ENCODE measurements at regions not wholly inside any gene's neighbourhood (a gene's known extent, or its start where the extent isn't known, plus 50 kb on each side); places are given as distances from the start of the nearest gene placed in this dataset.

DNA sequence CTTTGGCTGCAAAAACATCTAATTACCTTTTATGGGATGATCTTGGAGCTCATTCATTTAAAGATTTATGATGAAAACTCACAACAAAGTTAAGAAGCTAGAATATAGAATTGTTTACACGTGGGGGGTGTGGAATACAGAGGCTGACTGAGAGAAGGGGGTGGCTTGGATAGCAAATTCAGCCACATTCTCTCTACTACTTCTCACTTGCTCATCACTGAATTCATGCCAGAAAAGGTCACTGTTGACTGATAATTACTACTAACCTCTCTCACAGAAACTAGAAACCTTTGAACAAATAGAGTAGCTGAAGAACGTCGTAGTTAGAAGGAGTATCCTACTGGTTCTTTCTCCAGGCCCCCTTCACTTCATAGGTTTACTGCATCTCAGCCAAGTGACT lies 808.2 kb downstream of the BRINP1 start:
- TF ChIP-seq, protein P1, sequence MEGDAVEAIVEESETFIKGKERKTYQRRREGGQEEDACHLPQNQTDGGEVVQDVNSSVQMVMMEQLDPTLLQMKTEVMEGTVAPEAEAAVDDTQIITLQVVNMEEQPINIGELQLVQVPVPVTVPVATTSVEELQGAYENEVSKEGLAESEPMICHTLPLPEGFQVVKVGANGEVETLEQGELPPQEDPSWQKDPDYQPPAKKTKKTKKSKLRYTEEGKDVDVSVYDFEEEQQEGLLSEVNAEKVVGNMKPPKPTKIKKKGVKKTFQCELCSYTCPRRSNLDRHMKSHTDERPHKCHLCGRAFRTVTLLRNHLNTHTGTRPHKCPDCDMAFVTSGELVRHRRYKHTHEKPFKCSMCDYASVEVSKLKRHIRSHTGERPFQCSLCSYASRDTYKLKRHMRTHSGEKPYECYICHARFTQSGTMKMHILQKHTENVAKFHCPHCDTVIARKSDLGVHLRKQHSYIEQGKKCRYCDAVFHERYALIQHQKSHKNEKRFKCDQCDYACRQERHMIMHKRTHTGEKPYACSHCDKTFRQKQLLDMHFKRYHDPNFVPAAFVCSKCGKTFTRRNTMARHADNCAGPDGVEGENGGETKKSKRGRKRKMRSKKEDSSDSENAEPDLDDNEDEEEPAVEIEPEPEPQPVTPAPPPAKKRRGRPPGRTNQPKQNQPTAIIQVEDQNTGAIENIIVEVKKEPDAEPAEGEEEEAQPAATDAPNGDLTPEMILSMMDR (IDR thresholded peaks at IDR 0.05; ENCODE audit: low read depth, low read length, missing control alignments), result no peak
- DNase-seq (ENCODE audit: low read depth), result no peak
- no peak overlapping the region for H3K4me3 ChIP-seq (ENCODE audit: low read depth, low read length)

DNA sequence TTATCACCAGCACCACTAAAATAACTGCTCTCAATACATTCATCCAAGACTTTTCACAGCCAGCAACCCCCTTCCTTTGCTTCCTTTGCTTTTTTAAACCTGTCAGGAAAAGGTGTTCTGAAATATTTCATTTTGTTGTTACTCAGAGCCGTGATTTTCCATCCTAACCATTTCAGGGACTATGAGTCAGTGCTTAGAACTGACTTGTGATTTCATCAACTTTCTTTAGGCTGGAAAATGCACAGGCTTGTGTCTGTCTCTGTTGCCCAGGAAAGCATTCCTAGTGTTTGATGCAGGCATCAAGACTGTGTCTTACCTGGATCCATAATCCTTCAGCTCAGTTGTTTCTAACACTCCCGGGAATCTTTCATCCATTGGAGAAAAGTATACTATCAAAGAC lies 805.6 kb downstream of the BRINP1 start:
- TF ChIP-seq, protein P1 (IDR thresholded peaks at IDR 0.05; ENCODE audit: low read depth, low read length, missing control alignments), result no peak
- no peak overlapping the region for H3K4me3 ChIP-seq (ENCODE audit: low read depth, low read length)
- DNase-seq (ENCODE audit: low read depth), result no peak

DNA sequence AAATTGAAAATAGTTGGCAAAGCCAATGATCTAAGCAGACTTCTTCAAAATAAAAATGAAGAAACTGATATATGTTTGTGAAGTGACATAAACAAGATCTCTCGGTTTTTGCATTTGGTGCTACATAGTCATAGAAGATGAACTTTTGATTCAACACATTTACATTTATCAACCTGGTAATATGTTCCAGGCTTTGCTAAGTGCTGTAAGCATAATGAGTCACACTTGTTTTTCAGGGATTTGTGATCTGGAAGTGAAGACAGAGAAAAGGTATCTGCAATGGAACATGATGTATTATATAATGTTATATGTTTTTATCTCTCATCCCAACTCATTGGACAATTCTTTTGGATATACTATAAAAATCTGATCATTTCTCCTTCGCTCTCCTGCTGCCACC lies 801.4 kb downstream of the BRINP1 start:
- TF ChIP-seq, protein P1 (IDR thresholded peaks at IDR 0.05; ENCODE audit: low read depth, low read length, missing control alignments), result no peak
- no peak for DNase-seq (ENCODE audit: low read depth)
- H3K4me3 ChIP-seq (ENCODE audit: low read depth, low read length), result no peak overlapping the region

DNA sequence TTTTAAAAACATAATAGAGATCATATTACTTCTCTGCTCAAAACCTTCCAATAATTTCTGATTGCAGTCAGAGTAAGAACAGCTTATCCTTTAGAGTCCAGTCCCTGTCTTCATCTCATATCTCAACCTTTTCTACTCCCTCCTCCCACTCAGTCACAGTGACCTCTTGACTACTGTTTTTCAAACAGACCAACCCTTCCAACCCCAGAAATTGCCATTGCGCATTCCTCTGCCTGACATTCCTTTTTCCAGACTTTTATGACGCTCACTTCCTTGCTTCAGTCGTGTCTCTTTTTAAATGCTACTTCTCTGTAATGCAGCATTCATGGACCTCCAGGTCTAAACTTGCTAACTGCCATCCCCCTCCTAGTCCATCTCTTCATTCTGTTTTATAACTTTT lies 800.5 kb downstream of the BRINP1 start:
- TF ChIP-seq, protein P1 (IDR thresholded peaks at IDR 0.05; ENCODE audit: low read depth, low read length, missing control alignments), result no peak
- no peak overlapping the region for H3K4me3 ChIP-seq (ENCODE audit: low read depth, low read length)
- DNase-seq (ENCODE audit: low read depth), result no peak

DNA sequence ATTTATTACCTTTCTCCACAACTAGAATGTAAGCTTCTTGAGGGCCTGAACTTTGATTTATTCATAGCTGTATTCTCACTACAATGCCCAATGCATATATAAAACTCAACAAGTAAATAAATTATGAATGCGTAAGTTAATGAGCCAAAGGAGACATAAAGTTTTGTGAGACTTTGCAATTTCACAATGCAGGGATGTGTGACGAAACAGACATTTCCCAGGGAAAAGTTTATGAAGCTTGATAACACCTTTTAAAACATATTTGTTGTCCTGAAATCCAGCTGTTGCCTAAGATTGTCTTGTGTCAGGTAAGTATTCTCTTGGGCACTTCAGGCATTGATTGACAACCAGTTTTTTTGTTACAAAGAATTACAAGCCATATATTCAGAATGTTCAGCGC lies 800.1 kb downstream of the BRINP1 start:
- H3K4me3 ChIP-seq (ENCODE audit: low read depth, low read length), result no peak overlapping the region
- TF ChIP-seq, protein P1 (IDR thresholded peaks at IDR 0.05; ENCODE audit: low read depth, low read length, missing control alignments), result no peak
- DNase-seq (ENCODE audit: low read depth), result no peak

DNA sequence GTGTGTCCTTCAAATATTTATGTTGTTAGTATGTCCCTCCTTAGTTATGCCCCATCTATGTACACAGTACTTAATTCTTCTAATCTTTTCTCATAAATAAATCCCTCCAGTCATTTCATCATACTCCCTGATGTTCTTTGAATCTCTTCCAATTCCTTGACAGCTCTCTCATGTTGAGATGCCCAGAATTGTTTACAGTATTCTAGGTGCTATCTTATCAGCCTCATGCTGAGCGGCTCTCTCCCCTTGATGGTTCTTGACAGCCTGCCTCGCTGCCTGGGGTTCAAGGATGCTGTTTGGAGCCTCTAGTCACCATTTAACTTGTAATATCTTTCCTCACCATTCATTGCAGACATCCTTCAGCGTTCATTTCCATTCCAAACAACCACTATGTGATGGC lies 799.2 kb downstream of the BRINP1 start:
- TF ChIP-seq, protein P1 (IDR thresholded peaks at IDR 0.05; ENCODE audit: low read depth, low read length, missing control alignments), result no peak
- DNase-seq (ENCODE audit: low read depth), result no peak
- no peak overlapping the region for H3K4me3 ChIP-seq (ENCODE audit: low read depth, low read length)

DNA sequence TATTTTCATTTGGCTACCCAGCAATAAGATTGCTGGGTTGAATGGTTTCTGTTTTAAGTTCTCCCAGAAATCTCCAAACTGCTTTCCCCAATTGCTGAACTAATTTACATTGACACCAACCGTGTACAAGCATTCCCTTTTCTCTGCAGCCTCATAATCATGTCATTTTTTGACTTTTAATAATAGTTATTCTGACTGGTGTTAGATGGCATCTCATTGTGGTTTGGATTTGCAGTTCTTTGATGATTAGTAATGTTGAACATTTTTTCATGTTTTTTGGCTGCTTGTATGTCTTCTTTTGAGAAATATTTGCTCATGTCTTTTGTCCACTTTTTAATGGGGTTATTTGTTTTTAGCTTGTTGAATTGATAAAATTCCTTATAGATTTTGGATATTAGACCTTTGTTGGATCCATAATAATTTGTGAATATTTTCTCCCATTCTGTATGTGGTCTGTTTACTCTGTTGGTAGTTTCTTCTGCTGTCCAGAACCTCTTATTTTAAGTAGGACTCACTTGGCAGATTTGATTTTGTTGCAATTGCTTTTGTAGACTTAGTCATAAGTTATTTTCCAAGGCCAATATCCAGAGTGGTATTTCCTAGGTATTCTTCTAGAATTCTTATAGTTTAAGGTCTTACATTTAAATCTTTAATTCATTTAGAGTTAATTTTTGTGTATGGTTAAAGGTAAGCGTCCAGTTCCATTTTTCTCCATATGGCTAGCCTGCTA lies 793.7 kb downstream of the BRINP1 start:
- H3K4me3 ChIP-seq (ENCODE audit: low read depth, low read length), result no peak overlapping the region
- DNase-seq (ENCODE audit: low read depth), result no peak
- TF ChIP-seq, protein P1 (IDR thresholded peaks at IDR 0.05; ENCODE audit: low read depth, low read length, missing control alignments), result no peak
